ENCODE measurements at regions not wholly inside any gene's neighbourhood (a gene's known extent, or its start where the extent isn't known, plus 50 kb on each side); places are given as distances from the start of the nearest gene placed in this dataset.

GRCh38 chr2:66834859-66835258 lies 399.9 kb downstream of the MEIS1 start:
- Histone ChIP-seq H3K27ac (no peak overlapping the region), H3K36me3 (no peaks in the 10 kb centered on the region), H3K27me3 (replicated peaks; ENCODE audit: insufficient read depth) (no peaks in the 10 kb centered on the region), H3K4me1 (ENCODE audit: control insufficient read depth in 1 of 2, low read depth in 2 of 2) (peaks cover 0 to 14% of the 10 kb centered on the region in 2 donors), H3K9me3 (no peaks in the 10 kb centered on the region), H3K4me3 (no peak overlapping the region)
- DNase-seq (ENCODE audit: low spot score) (no peak), ATAC-seq (ENCODE audit: insufficient number of reproducible peaks, low FRiP score, low read depth) (no peak)
- no peak for TF ChIP-seq CTCF (IDR thresholded peaks at IDR 0.05)

- no peak for TF ChIP-seq CTCF (IDR thresholded peaks at IDR 0.05)
Measured at GRCh38 chr2:66836851-66837250, 401.9 kb downstream of the MEIS1 start.

GRCh38 chr2:66839551-66840320 lies 404.8 kb downstream of the MEIS1 start:
- H3K9me3 ChIP-seq = no peaks in the 10 kb centered on the region
- peak overlapping the region; percentile 73 for H3K27ac ChIP-seq
- peak overlapping the region; percentile 54 for H3K4me3 ChIP-seq
- H3K36me3 ChIP-seq = no peaks in the 10 kb centered on the region
- DNase-seq (ENCODE audit: low spot score) = no peak
- peaks cover 0 to 18% of the 10 kb centered on the region in 2 donors for H3K4me1 ChIP-seq (ENCODE audit: control insufficient read depth in 1 of 2, low read depth in 2 of 2)
- peak; percentile 92 for ATAC-seq (ENCODE audit: insufficient number of reproducible peaks, low FRiP score, low read depth)
- H3K27me3 ChIP-seq (replicated peaks; ENCODE audit: insufficient read depth) = no peaks in the 10 kb centered on the region
- TF ChIP-seq CTCF (IDR thresholded peaks at IDR 0.05) = no peak

More at GRCh38 chr2:66836851-66837250, 401.9 kb downstream of the MEIS1 start:
- Histone ChIP-seq H3K4me1 (ENCODE audit: control insufficient read depth in 1 of 2, low read depth in 2 of 2) (peaks cover 0 to 27% of the 10 kb centered on the region in 2 donors), H3K27me3 (replicated peaks; ENCODE audit: insufficient read depth) (no peaks in the 10 kb centered on the region), H3K27ac (no peak overlapping the region), H3K4me3 (no peak overlapping the region), H3K9me3 (no peaks in the 10 kb centered on the region), H3K36me3 (no peaks in the 10 kb centered on the region)
- ATAC-seq (ENCODE audit: insufficient number of reproducible peaks, low FRiP score, low read depth) (no peak), DNase-seq (ENCODE audit: low spot score) (no peak)

- Histone ChIP-seq H3K27me3 (replicated peaks; ENCODE audit: insufficient read depth) (no peaks in the 10 kb centered on the region), H3K27ac (peak overlapping the region; percentile 73), H3K9me3 (no peaks in the 10 kb centered on the region), H3K4me3 (peak overlapping the region; percentile 54), H3K4me1 (ENCODE audit: control insufficient read depth in 1 of 2, low read depth in 2 of 2) (peaks cover 0 to 22% of the 10 kb centered on the region in 2 donors), H3K36me3 (no peaks in the 10 kb centered on the region)
- DNase-seq (ENCODE audit: low spot score) = no peak
- no peak for ATAC-seq (ENCODE audit: insufficient number of reproducible peaks, low FRiP score, low read depth)
- no peak for TF ChIP-seq CTCF (IDR thresholded peaks at IDR 0.05)
Measured at GRCh38 chr2:66840321-66841002, 405.5 kb downstream of the MEIS1 start.

- TF ChIP-seq CTCF (IDR thresholded peaks at IDR 0.05) = no peak
- no peak for DNase-seq (ENCODE audit: low spot score)
- Histone ChIP-seq H3K9me3 (no peaks in the 10 kb centered on the region), H3K4me1 (ENCODE audit: control insufficient read depth in 1 of 2, low read depth in 2 of 2) (peaks cover 0 to 26% of the 10 kb centered on the region in 2 donors), H3K27ac (no peak overlapping the region), H3K36me3 (no peaks in the 10 kb centered on the region), H3K27me3 (replicated peaks; ENCODE audit: insufficient read depth) (no peaks in the 10 kb centered on the region), H3K4me3 (no peak overlapping the region)
- no peak for ATAC-seq (ENCODE audit: insufficient number of reproducible peaks, low FRiP score, low read depth)
Measured at GRCh38 chr2:66843847-66844246, 408.9 kb downstream of the MEIS1 start.
